ENCODE measurements at regions not wholly inside any gene's neighbourhood (a gene's known extent, or its start where the extent isn't known, plus 50 kb on each side); places are given as distances from the start of the nearest gene placed in this dataset.
A peak's percentile ranks its signal among the peaks of the same experiment; 100 is the strongest.

DNA sequence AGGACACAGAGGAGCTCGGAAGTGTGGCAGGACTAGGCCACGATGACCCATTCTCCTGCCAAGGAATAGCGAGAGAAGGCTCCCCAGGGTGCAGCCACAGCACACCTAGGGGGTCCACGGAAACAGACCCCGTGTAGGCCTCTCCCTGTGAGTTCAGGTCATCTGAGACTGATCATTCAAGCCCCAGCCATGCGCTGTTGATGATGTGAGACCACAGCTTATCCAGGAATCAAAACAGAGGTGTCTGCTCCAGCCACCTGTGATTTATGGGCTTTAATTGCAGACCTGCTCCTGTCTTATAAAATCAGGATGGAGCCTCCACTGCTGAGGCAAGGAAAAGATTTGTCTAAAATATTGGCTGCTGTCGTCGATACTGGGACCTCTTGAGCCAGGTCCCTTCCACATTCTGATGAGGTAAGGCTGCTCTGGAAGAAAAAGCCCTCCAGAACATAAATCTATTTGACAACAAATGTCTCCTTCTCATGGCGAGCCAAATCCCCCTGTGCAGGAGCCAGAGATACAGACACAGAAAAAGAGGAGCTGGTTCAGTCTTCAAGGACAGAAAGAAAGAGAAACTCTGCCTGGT lies 186.7 kb downstream of the TJP1 start:
- Histone ChIP-seq H3K27me3 (replicated peaks in 1 of 4; ENCODE audit: control insufficient read depth in 3 of 4, extremely low read depth in 1 of 4, insufficient read depth in 3 of 4, low read length in 3 of 4) (no peaks in the 10 kb centered on the region), H3K79me2 (ENCODE audit: control insufficient read depth in 1 of 2, insufficient read depth in 2 of 2, low read length in 2 of 2) (no peaks in the 10 kb centered on the region), H2BK12ac (ENCODE audit: low read depth, low read length) (no peak overlapping the region), H3K56ac (replicated peaks; ENCODE audit: insufficient read length, low read depth, low read length) (no peak overlapping the region), H4K5ac (ENCODE audit: insufficient read length, low read depth, low read length) (no peak overlapping the region), H3K4me2 (ENCODE audit: insufficient read depth in 1 of 2, low read depth in 2 of 2, low read length in 2 of 2) (no peak overlapping the region), H3K18ac (ENCODE audit: extremely low read depth, low read length) (no peak overlapping the region), H4K91ac (replicated peaks; ENCODE audit: insufficient read length, low read length) (no peak overlapping the region), H2BK20ac (ENCODE audit: low read length) (no peak overlapping the region), H3K14ac (ENCODE audit: insufficient read length) (no peak overlapping the region), H4K20me1 (replicated peaks in 1 of 2; ENCODE audit: control insufficient read depth in 1 of 2, insufficient read depth in 2 of 2, low read length in 2 of 2) (no peaks in the 10 kb centered on the region), H4K8ac (ENCODE audit: extremely low read depth, insufficient read depth, low read length) (no peak overlapping the region), H3K4ac (replicated peaks; ENCODE audit: insufficient read length, low read depth, low read length) (no peak overlapping the region), H2BK15ac (ENCODE audit: low read length) (no peak overlapping the region), H3K9ac (replicated peaks in 1 of 4; ENCODE audit: extremely low read depth in 1 of 4, low read depth in 3 of 4, low read length in 3 of 4) (no peak overlapping the region), H3K23ac (ENCODE audit: insufficient read length) (no peak overlapping the region), H2AK5ac (ENCODE audit: low read depth, low read length) (no peak overlapping the region), H3K4me1 (replicated peaks in 1 of 4; ENCODE audit: control insufficient read depth in 3 of 4, insufficient read depth in 4 of 4, low read length in 3 of 4) (peaks cover 3 to 8% (median 5%) of the 10 kb centered on the region in 4 experiments; a peak in 5 of 7 replicates), H3K4me3 (ENCODE audit: extremely low read depth in 1 of 4, insufficient read depth in 2 of 4, low read depth in 3 of 4, low read length in 4 of 4) (no peak overlapping the region), H2BK5ac (ENCODE audit: low read depth, low read length) (no peak overlapping the region), H3K9me3 (ENCODE audit: insufficient read depth in 2 of 2, low read depth in 1 of 2, low read length in 1 of 2) (no peaks in the 10 kb centered on the region; a peak in 1 of 4 replicates), H2AFZ (ENCODE audit: low read length) (0 out of 2 replicates have a peak overlapping the region, but pooled peaks have one; percentile 28), H3K23me2 (ENCODE audit: low read depth, low read length) (no peaks in the 10 kb centered on the region), H3K79me1 (ENCODE audit: low read depth, low read length) (0 out of 2 replicates have a peak, but pooled peaks cover 2% of the 10 kb centered on the region), H2BK120ac (replicated peaks; ENCODE audit: low read depth, low read length) (no peak overlapping the region), H3K27ac (ENCODE audit: low read depth, low read length) (no peak overlapping the region), H3K36me3 (ENCODE audit: control insufficient read depth in 2 of 4, insufficient read depth in 4 of 4, low read length in 3 of 4) (no peaks in the 10 kb centered on the region)
- WGBS, 2 experiments (ENCODE audit: extremely low coverage in 1 of 2, insufficient coverage in 1 of 2, insufficient read length in 1 of 2, insufficient replicate concordance in 2 of 2, low coverage in 1 of 2, low lambda C conversion rate in 2 of 2, missing lambda C conversion rate in 1 of 2): 90% methylated on average over 9 of the region's 9 CpGs; no CpG with 5 or more reads in 1 of the 2 experiments
- TF ChIP-seq FOSL1 (IDR thresholded peaks at IDR 0.05; ENCODE audit: insufficient read depth, low read depth, low read length) (no peak), CBX8 (IDR thresholded peaks at IDR 0.05; ENCODE audit: borderline replicate concordance, low read depth, low read length) (no peak), EZH2 (IDR thresholded peaks at IDR 0.05; ENCODE audit: low read depth, low read length, severe bottlenecking) (no peak), PHF8 (conservative IDR thresholded peaks at IDR 0.05; ENCODE audit: low read depth, low read length) (no peak), POLR2A (IDR thresholded peaks at IDR 0.05; ENCODE audit: control extremely low read depth in 1 of 2, low read depth in 2 of 2, low read length in 2 of 2) (no peak), JUN (IDR thresholded peaks at IDR 0.05; ENCODE audit: low read depth, low read length) (no peak), BCL11A (IDR thresholded peaks at IDR 0.05; ENCODE audit: low read depth in 2 of 2, low read length in 2 of 2) (no peak), KDM5A (IDR thresholded peaks at IDR 0.05; ENCODE audit: low read length) (no peak), RBBP5 (IDR thresholded peaks at IDR 0.05; ENCODE audit: borderline replicate concordance, low read depth, low read length) (no peak)
- DNase-seq (ENCODE audit: low read depth in 1 of 2, low spot score in 2 of 2) (peak in 1 of 2 experiments; percentile 33), FAIRE-seq (no peak)
- POLR2A ChIA-PET (ENCODE audit: partially characterized antibody): no interaction called here
- CTCF ChIA-PET (ENCODE audit: partially characterized antibody): interaction anchor here (1.0 to 2.6 kb wide), 5 partner anchors 12 to 508 kb away, joined by 3 to 12 read pairs (median 3); no protein-coding TSS in a partner anchor

Measured in H1 (cell line).